HK-2 (cell line): ENCODE measurements at regions not wholly inside any gene's neighbourhood (a gene's known extent, or its start where the extent isn't known, plus 50 kb on each side); places are given as distances from the start of the nearest gene placed in this dataset.

ENCODE experiments used
- DNase-seq: peaks from one replicate; pipeline ENCODE4 v3.0.0-alpha.2; 2018; ENCODE audit not compliant: unreplicated experiment

DNA sequence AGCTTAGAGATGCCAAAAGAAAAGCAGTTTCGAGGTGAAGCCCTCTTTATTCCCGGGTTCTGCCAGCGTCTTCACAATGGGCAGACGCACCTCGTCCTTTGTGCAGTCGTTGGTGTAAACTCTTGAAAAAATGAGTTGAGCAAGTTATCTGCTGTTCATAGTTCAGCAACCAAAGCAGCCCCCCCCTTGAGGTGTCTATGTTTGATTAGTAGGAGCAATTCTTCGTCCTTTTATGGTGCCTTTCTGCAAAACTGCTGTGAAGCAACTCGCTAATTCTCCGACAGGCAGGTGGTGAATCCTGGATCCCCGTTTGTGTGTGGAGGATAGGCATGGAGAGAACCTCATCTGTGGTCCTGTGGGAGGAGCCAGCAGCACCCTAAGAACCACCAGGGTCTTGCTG lies 234.5 kb downstream of the GLRX3 start:
- no peak for DNase-seq

DNA sequence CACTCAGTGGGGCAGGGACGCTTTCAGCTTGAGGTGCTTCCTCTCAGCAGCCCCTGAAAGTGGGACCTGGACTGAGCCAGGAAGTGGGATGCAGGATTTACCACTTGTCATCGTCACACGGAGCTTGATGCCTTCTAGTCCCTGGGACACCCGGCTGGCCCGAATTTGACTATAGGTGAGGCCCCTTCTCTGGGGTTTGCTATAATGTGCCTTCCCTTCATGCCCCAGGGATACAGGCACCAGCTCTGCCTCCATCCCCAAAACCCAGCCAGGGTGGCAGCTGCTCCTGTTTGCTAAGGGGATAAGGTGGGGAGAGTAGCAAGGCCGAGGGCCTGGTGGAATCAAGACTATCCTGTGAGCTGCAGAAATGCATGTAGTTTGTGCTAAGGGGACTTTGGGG lies 235.0 kb downstream of the GLRX3 start:
- no peak for DNase-seq

DNA sequence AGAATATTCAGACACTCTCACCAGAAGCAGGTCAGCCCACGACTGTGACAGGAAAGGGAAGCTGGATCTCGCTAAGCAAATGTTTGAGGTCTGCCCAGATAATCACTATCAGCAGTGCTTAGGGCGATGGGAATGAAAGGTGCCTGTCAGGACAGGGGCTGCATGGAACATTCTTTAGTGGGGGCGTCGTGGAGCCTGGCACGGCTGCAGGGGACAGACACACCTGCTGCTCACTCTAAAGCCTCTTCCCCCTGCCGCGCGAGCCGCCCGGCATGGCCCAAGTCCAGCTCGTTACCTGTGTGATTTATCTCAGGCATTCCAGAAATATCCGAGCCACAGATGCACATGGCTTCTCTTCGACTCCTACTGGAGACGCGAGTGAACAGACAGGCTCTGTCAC lies 235.5 kb downstream of the GLRX3 start:
- no peak for DNase-seq

DNA sequence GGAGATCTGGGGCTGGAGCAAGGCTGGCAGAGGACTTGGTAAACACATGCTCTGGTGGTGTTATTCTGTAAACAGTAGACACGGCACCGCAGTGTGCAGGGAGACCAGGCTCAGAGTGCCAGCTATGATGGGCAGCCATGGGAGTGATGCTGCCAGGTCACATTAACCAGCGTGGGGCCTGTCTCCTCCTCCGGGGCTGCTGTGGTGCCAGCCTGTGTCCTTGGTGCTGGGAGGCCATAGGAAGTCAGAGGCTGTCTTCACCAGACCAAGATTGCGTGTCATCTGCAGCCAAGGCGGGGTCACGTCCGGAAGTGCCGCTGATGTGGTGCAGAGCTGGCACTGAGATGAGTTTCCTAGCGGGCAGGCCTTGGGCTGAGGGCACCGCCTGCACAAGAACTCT lies 236.0 kb downstream of the GLRX3 start:
- DNase-seq, result no peak

DNA sequence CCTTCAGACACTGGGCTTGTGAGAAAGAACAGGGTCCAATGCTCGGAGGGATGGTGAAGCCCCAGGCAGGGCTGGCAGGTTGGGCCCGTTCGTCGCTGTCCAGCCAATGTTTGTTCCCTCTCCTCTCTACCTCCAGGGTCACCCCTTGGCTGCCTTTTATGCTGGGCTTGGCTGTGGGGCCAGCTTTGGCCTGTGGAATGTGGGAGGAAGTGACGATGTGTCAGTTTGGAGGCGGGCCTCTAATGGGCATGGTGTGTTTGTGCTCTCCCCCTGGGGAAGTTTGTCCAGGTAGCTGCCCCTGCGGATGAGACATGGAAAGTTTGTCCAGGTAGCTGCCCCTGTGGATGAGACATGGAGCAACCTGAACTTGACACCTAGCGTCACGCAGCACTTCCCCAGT lies 236.7 kb downstream of the GLRX3 start:
- DNase-seq, result no peak

- DNase-seq, result no peak
These were observed 241.9 kb downstream of the GLRX3 start for GRCh38 chr10:130377986-130378540.

GRCh38 chr10:130378556-130379400 lies 242.6 kb downstream of the GLRX3 start:
- DNase-seq, result no peak

DNA sequence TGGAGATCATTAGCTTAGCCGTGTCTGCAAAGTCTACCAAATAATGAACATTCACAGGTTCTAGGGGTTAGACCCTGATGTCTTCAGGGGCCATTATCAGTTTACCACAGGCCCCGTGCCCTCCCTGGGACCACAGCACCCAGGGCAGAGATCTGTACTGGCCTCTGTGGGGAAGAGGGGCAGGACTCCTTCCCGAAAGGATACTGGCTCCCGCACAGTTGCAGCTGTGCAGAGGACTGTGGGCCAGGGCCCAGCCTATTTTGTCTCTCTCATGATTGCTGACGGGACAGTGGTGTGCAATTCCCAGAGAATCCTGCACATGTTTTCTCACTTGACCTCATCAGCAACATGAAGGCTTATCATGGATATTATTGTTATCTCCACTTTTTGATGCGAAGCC lies 243.9 kb downstream of the GLRX3 start:
- DNase-seq, result no peak

GRCh38 chr10:130382031-130382430 lies 245.8 kb downstream of the GLRX3 start:
- DNase-seq, result no peak

DNA sequence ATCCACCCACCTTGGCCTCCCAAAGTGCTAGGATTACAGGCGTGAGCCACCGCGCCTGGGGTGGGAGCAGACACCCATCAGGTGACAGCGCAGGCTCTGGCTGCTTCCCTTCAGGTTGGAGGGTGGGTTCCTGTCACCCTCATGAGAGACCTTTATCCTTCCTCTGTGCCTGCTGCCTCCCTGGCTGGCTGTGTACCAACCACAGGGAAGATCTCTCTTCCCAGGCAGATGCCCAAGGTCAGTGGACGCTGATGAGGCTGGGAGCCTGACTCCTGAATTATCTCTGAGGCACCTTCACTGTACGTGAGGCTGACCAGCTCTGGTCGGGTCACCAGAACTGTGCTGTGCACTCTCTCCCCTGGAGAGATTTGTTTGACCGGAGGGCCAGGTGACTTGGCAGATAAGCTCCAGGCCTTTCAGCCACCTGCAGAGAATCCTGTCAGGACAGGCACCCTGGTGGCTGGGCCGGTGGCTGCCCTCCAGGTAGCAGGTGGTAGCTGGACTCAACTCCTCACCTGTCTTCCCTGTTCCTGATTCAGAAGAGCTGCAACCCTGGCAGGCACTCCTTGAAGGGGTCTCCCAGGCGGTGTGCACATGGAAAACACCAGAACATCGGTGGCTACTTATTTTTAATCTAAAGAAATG lies 251.9 kb downstream of the GLRX3 start:
- DNase-seq, result no peak

DNA sequence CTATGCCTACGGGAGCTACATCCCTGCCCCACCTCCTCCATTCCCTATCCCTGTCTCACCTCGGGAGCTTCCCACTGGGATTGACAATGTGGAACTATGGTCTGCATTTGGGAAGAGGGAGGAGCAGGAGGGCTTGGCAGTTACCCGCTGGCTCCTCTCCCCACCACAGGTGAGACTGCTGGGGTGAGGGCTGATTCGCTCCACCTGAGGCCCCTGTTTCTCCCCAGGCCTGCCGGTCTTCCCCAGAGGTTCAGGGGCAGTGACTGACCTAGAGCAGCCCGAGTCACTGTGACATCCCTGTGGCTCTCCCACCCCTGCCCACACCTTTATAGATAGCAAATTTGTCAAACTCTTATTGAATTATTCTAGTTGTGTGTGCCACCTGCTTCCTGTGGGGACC lies 252.6 kb downstream of the GLRX3 start:
- DNase-seq, result no peak

DNA sequence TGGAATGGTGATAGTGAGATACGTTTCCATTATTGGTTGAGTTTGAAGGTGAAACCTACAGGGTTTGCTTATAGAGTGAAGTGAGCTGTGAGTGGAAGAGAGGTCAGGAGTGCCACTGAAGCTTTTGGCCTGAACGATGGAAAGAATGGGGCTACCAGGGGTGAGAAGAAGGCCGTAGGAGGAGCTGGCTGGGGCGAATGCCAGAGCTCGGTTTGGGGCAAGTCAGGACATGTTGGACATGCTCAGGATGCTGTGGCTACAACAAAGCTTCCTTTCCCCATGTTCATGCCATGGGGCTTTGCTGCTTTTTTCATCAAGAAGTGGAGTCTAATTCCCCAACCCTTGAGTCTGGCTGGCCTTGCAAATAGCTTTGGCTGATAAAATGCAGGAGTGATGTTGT lies 253.7 kb downstream of the GLRX3 start:
- DNase-seq, result no peak

GRCh38 chr10:130392031-130392430 lies 255.8 kb downstream of the GLRX3 start:
- DNase-seq, result no peak

DNA sequence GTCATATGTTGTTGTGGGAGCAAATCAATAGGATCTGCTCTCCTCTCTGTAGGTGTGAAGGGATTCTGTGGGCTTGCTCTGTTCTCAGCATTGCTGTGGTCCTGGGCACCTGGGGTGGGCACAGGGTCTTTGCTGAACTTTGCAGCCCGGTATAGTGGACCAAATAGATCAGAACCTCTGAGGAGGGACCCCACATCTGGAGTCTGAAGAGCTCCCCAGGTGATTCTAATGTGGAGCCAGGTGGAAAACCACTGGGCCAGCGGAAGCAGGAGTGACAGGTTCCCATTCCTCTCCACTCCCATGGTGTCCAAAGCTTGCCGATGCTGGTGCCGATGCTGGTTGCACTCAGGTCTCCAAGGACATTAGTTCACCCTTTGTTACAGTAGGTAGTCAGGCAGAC lies 257.2 kb downstream of the GLRX3 start:
- no peak for DNase-seq

GRCh38 chr10:130394832-130395231 lies 258.6 kb downstream of the GLRX3 start:
- DNase-seq, result no peak

- DNase-seq, result no peak
These were observed 259.2 kb downstream of the GLRX3 start for GRCh38 chr10:130395248-130395936.

DNA sequence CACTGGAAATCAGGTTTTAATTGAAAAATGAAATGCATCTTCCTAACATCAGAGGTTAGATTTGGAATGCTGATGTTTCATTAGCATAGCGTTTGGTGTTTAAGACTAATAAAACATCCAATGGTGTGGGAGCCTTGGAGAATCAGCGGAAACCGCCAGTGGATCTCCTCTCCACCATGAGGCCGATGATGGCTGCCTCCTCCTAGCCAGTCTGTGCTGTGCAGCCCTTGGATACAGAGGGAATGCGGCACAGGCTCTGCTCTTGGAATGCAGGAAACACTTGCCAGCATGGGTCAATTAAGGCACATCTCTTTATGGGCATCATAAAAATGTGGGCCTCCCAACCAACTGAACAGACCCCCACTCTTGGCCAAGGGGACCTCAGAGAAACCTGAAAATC lies 259.9 kb downstream of the GLRX3 start:
- no peak for DNase-seq

GRCh38 chr10:130398090-130398994 lies 262.2 kb downstream of the GLRX3 start:
- no peak for DNase-seq

GRCh38 chr10:130399425-130399950 lies 263.3 kb downstream of the GLRX3 start:
- no peak for DNase-seq

GRCh38 chr10:130400890-130401289 lies 264.7 kb downstream of the GLRX3 start:
- DNase-seq, result no peak
